Jurkat, Clone E6-1 (cell line): ENCODE measurements at regions not wholly inside any gene's neighbourhood (a gene's known extent, or its start where the extent isn't known, plus 50 kb on each side); places are given as distances from the start of the nearest gene placed in this dataset.
"Not testable (repeated sequence)": the region's sequence is repeated elsewhere in the genome, so short reads cannot be mapped to it uniquely, and the experiment has no call there.

ENCODE experiments used
- DNase-seq: peaks from one replicate; pipeline ENCODE4 v3.0.0-alpha.2; 2011; ENCODE audit warnings: low read depth, low spot score
- H3K4me3 ChIP-seq: 2 replicates; pipeline ENCODE4 v1.5.1; 2011; ENCODE audit warnings: mild to moderate bottlenecking, low read length, control low read depth, moderate library complexity

DNA sequence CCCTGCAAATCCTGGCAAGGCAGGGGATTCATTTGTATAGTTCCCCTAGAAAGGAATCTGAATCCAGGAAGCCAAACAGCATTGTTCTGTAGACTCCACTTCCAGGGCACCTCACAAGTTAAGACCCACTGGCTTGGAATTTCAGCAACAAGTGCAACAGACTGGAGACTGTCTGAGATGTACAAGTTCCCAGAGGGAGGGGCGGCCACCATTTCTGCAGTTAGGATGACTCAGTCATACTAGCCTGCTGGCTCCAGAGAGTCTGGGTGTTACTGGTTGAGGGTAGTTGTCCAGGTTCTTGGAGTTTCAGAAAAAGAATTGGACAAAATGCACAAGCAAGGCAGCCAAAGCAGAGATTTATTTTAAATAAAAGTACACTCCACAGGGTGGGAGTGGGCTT lies 384.2 kb downstream of the DSC3 start:
- DNase-seq = no peak
- H3K4me3 ChIP-seq = no peak overlapping the region

DNA sequence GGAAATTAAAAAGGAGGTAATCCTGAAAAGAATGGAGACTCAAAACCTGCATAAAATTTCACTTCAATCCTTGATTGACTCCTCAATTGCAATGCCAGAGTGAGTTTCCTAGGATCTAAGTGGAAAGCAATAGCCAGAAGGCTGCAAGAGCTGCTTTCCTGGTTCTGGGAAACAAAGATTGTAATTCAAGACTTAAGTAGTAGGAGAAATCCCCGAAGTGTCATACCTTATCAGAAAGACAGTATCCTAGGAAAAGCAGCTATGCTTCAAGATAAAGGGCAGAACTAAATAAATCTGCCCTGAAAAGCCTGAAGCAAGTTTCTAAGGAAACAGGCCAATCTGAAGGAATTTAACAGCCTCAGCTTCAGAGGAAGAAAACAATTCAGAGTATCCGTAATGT lies 390.2 kb downstream of the DSC3 start:
- no peak for DNase-seq
- H3K4me3 ChIP-seq = no peak overlapping the region

DNA sequence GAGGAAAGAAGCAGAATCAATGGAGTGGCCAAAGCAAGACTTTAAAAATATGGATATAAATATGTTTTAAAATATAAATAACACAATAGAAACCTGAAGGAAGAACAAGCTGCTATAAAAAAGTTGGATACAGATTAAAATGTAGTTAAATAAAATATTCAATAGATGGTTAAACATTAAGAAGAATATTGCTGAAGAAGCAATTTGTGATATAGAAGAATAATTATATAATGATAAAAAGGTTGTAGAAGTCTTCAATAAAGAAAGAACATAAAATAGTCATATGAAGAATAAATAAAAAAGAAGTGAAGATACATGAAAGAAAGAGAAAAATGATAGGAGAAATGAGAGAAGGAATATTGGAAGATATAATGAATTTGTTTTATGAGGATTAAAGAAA lies 392.0 kb downstream of the DSC3 start:
- H3K4me3 ChIP-seq = no peak overlapping the region
- no peak for DNase-seq

DNA sequence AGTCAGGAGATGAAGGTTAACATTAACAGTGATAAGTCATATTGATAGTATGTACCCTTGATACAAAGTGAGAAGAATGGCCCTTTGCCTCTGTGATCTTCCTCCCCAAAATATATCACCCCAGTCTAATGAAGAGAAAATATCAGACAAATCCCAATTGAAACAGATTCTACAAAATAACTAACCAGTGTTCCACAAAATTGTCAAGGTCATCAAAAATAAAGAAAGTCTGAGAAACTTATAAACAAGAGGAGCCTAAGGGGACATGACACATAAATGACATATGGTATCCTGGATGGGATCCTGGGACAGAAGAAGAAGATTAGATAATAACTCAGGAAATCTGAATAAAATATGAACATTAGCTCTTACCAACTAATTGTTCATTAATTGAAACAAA lies 398.4 kb downstream of the DSC3 start:
- no peak overlapping the region for H3K4me3 ChIP-seq
- no peak for DNase-seq

DNA sequence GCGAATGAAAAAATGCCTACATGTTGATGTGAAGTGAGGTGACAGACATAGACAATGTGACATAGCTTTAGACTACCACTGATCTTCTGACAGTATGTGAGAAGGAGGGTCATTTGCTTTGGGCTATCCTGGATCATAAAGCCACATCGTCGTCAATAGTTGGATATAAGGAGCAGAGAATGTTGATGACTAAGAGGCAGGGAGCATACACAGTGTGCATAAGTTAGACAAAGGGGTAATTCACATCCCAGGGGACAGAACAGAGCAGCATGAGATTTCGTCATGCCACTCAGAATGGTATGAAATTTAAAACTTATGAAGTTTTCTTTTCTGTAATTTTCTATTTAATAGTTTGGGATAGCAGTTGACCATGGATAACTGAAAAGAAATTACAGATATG lies 403.2 kb downstream of the DSC3 start:
- no peak overlapping the region for H3K4me3 ChIP-seq
- DNase-seq = no peak

DNA sequence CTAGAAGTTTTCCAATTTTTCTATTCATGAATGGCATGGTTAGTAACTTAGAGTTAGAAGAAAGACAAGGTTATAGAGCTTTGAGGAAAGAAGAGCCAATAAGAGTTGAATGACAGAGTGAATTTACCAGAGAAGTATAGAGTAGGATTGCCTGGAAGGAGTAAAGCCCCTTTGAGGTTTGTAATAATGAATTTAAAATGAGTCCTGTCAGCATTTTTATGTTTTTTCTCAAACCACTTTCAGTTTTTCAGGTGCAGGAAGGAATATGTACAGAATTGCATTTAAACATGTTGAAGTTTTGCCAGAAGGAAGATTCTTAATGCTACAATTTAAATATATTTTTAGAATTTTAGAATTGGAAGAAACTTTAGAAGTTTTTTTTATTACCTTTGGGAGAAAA lies 408.3 kb downstream of the DSC3 start:
- no peak for DNase-seq
- H3K4me3 ChIP-seq = no peak overlapping the region

DNA sequence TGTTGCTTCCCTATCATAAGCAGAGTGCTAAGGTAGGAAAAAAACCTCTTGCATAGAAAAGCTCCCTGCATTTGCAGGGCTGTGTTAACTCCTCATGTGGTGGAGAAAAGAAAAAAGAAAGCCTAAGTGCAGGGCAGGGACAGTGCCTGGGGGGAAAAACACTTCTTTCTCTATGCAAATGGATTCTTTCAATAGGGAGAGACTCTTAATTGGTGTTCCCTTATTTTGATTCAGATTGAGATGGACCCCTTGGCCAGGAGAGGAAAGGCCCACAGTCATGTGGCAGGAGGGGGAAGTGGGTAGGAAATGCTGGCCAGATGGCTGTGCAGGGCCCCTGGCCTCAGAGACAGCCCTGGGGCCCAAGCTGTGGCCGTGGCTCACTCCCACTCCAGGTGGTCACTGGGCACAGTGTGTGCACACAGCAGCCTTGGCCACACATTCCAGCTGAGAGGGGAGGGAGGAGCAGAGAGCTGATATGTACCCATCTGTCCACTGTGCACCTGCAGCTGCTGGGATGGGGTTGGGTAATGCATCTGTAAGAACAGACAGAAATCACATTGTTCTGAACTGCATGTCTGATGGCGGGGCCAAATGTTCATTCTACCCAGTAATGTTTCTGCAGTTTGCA lies 410.4 kb downstream of the DSC3 start:
- H3K4me3 ChIP-seq = no peak overlapping the region
- DNase-seq = no peak

DNA sequence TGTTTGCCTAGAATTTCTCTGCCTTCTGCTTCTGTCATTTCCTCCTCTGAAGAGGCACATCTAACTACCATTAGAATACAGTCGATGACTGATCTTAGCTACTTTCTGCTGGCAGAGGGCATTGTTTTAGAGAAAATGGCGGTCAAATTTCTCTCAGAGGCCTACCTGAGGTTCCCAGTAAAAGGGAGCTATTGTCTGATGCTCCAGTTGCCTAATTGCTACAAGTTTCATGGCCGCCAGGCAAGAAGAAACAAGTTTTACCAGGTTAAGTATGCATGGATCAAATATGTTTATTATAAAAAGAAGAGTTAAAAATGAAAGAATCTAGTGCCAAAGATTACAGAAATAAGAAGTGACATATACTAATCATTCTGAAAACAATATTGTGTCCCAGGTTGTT lies 416.6 kb downstream of the DSC3 start:
- H3K4me3 ChIP-seq = no peak overlapping the region

DNA sequence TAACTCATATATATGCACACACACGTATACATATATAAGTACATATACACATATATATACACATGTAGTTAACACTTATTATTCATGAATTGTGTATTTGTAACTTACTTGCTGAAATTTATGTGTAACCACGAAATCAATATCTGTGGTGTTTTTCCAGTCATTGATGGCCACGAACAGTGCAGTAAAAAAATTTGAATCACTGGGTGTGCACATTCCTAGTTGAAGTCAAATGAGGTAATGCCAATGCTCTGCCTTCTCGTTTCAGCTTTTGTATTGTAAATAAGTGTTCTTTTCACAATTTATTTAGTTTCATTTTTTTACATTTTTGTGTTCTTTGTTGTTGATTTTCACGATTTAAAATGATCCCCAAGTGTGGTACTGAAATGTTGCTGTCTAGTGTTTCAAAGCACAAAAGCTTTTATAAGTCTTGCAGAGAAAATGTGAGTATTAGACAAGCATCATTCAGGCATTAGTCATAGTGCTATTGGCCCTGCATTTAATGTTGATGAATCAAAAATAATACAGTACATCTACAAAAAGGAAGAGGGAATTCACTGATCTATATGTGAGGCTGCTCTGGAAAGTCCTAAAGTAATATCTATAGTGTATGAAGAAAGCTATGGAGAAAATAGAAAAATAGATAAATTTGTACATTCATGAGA lies 419.0 kb downstream of the DSC3 start:
- no peak for DNase-seq
- H3K4me3 ChIP-seq = no peak overlapping the region

More for the DNA sequence above, 416.6 kb downstream of the DSC3 start:
- DNase-seq = no peak

DNA sequence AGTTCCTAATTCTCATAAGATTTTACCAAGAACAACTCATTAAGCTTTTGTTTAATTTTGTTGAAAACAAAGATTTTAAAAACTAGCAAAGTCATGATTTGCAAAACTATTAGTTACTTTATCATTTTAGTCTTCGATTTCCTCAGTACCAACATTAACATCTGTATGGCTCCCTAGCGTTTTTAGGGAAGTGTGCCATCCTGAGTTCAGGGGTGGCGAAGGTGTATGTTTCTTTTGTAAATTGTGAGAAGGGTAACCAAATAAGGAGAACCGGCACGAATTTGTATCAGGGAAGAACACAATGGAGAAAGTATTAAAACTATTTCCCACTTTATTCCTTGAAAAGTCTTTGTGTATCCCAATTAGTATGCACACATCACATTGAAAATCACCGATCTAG lies 419.9 kb downstream of the DSC3 start:
- no peak for DNase-seq
- H3K4me3 ChIP-seq = no peak overlapping the region

DNA sequence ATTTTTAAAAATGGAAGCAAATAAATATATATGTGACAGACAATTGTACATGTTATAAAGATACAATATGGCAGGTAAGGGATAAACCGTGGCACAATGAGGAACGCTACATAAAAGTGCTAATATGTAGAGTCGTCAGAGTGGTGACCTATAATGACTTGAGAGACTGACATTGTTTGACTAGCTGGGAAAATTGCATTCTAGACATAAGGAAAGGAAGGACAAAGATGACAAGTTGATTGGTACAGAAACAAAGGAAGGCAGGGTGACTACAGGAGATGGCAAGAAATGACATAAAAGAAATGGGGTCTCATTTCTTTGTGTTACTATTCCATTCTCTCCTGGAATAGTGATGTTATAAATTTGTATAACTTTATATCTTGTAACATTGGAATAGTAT lies 420.4 kb downstream of the DSC3 start:
- no peak for DNase-seq

DNA sequence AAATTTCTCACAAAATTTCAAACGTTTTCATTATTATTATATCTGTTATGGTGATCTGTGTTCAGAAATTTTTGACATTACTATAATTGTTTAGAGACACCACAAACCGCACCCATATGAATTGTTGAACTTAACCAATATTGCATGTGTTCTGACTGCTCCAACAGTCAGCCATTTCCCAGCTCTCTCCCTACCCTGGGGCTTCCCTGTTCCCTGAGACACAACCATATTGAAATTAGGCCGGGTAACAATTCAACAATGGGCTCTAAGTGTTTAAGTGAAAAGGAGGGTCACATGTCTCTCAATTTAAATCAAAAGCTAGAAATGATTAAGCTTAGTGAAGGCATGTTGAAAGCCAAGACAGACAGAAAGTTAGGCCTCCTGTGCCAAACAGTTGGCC lies 424.0 kb downstream of the DSC3 start:
- no peak for DNase-seq

More for the DNA sequence above, 420.4 kb downstream of the DSC3 start:
- H3K4me3 ChIP-seq = no peak overlapping the region

DNA sequence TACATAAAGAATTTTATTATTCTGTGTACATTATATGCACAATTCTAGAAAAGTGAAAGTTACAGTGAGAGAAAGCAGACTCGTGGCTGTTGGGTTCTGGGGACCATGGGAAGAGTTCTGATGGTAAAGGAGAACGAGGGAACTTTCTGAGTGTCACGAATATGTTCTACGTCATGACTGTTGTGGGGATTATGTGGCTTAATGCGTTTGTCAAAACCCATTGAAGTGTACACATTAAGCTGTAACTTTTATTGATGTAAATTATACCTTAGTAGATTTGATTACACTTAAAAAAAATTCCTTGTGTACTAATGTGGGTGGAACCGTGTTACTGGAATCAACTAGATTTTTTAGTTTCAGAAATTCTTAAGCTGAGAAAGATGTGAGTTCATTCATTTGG lies 426.1 kb downstream of the DSC3 start:
- H3K4me3 ChIP-seq = no peak overlapping the region
- DNase-seq = no peak

More for the DNA sequence above, 424.0 kb downstream of the DSC3 start:
- H3K4me3 ChIP-seq = no peak overlapping the region

DNA sequence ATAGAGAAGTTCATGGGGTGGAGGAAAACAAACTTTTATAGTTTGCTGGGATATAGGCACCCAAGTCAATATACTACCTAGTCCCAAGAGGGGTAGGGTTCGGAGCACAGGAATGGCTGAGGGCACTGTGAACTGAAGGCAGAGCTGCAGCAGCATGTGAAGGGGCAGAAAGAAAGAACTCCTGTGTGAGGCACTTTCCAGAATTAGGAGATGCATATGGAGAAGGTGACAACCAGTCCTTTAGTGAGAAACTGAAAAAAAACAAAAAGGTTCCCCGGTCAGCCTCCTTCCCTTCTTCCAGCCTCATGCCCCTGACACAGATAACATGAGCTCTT lies 429.1 kb downstream of the DSC3 start:
- no peak for DNase-seq
- no peak overlapping the region for H3K4me3 ChIP-seq

DNA sequence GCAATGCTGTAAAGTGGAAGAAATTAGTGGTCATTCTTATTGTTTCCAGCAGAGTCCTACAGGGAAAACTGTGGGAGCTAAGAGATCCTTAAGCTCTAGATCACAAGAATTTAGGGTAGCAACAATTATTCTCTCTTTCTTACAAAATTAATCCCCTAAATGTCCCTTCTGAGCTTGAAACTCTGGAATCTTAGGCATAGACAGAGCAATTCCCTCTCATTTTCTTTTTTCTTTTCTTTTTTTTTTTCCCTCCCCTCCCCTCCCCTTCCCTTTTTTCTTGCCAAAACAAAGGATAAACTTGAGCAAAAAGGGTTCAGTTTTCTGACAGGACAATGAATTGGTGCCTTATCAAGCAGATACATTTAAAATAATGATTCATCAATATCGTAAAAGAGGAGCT lies 441.0 kb downstream of the DSC3 start:
- no peak overlapping the region for H3K4me3 ChIP-seq
- DNase-seq = no peak

DNA sequence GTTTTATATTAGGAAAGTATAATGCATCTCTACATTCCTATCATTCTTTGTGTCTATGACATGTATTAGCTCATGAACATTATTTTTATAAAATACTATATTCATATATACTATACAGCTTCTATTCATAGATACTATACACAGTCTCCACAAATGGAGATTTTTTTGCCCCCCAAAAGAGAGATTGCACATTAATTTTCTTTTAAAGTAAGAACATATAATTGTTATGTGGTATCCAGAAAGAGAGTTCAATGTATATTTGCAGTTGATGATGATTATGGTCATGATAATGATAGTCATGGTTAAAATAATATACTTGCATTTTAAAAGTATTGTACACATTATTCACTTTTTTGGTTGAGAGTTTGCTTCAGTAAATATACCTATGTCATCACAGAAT lies 445.3 kb downstream of the DSC3 start:
- DNase-seq = no peak
- H3K4me3 ChIP-seq = no peak overlapping the region

DNA sequence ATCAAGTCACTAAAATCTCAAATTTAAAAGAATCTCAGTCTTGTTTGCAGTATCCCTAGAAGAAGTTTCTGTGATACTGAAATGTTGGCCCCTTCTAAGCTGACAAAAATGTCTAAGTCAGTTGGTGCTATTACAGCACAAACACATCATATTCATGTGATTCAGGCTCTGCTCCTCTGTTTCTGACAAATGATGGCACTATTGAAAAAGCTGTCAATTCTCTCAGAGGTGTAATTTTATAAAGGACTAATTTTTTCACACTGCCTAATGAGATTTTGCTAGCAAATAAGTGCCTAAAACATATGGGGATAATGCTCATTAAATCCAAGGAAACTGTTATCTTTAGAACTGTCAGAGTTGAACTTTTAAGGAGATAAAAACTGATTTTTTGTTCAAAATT lies 445.9 kb downstream of the DSC3 start:
- no peak overlapping the region for H3K4me3 ChIP-seq
- DNase-seq = no peak

DNA sequence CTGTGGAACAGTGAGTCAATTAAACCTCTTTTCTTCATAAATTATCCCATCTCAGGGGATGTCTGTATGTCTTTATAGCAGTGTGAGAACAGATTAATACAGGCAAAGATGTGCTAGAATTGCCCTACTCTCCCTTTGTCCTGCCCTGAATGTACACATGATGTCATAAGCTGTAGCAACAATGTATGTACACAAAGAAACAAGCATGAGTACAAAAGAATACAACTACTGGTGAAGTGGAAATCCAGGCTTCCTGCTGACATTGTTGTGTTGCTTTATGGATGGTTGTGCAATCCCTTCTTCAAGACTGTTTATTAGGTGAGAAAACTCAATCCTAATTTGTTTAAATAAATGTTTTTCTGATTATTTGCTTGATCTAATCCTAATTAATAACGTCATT lies 446.6 kb downstream of the DSC3 start:
- no peak overlapping the region for H3K4me3 ChIP-seq
- no peak for DNase-seq

DNA sequence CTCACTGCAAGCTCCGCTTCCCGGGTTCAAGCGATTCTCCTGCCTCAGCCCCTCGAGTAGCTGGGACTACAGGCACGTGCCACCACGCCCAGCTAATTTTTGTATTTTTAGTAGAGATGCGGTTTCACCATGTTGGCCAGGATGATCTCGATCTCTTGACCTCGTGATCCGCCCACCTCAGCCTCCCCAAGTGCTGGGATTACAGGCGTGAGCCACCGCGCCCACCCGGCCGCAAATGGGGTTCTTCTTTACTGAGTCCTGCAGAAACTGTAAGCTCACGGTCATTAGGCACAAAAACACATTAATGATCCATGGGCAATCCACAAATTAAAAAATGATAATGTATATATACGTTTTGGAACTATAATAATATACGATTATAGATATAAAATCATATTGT lies 447.6 kb downstream of the DSC3 start:
- H3K4me3 ChIP-seq, DNase-seq: not testable (repeated sequence)

DNA sequence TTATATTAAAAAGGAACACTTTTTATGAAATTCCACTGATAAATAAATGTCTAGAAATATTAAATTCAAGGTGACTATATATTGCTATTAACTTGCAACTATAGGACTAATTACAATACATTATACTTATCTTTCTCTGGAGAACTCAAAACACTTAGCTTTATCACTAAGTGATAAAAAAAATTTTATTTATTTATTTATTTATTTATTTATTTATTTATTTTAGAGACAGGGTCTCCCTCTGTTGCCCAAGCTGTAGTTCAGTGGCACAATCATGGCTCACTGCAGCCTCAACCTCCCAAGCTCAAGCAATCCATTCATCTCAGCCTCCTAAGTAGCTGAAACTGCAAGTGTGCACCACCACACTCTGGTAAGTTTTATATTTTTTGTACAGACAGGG lies 451.1 kb downstream of the DSC3 start:
- DNase-seq = no peak

DNA sequence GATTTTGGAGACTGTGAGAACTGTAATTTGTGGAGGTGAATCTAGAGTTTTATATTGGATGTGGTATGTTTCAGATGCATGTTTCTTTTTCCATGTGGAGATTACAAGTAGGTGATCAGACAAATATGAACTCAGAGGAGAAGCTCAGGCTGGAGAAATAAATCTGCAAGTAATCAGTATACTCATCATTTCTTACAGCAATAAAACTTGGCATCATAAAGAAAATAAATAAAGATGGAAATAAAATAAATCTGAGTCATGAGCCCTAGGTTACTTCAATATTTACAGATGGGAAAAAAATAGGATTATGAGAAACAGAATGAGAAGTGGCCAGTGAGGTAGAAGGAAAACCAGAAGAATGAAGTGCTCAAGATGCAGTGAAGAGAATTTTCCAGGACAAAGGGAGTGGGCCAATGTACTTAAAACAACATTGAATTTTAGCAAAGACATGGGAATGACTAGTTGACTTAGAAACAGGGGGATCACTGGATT lies 453.8 kb downstream of the DSC3 start:
- no peak overlapping the region for H3K4me3 ChIP-seq
- no peak for DNase-seq

More for the DNA sequence above, 451.1 kb downstream of the DSC3 start:
- H3K4me3 ChIP-seq = no peak overlapping the region
